SK-N-SH (cell line): ENCODE measurements at regions not wholly inside any gene's neighbourhood (a gene's known extent, or its start where the extent isn't known, plus 50 kb on each side); places are given as distances from the start of the nearest gene placed in this dataset.

Experiments
- EP300 ChIP-seq, 2 experiments: IDR thresholded peaks; 2 replicates each; pipeline versions ENCODE4 v1.4.0 to v1.6.1; 2012; ENCODE audit warnings: borderline replicate concordance in 1 of 2, low read depth in 1 of 2, low read length in 1 of 2
- EZH2phosphoT487 ChIP-seq: fragments of 200-600 bp; sonication (generic); IDR thresholded peaks from 2 replicates; pipeline ENCODE4 v1.6.1; 2017; ENCODE audit warnings: low read depth, mixed run types, mild to moderate bottlenecking, antibody characterized with exemption, moderate library complexity, borderline replicate concordance
- FOXJ3 ChIP-seq: sonication (generic); formaldehyde crosslinking; IDR thresholded peaks from 2 replicates; pipeline ENCODE4 v1.5.1; 2020; ENCODE audit warnings: mild to moderate bottlenecking, missing genetic modification reagents
- GATA2 ChIP-seq: sonication (generic); formaldehyde crosslinking; IDR thresholded peaks from 2 replicates; pipeline ENCODE4 v1.5.0; 2020; ENCODE audit warnings: mild to moderate bottlenecking, missing genetic modification reagents
- NFIC ChIP-seq: IDR thresholded peaks from 2 replicates; pipeline ENCODE4 v1.4.0; 2012; ENCODE audit warnings: borderline replicate concordance
- SIN3A ChIP-seq: IDR thresholded peaks from 2 replicates; pipeline ENCODE4 v1.6.1; 2012; ENCODE audit warnings: low read depth, mild to moderate bottlenecking, low read length, moderate library complexity, borderline replicate concordance
- TCF12 ChIP-seq: IDR thresholded peaks from 2 replicates; pipeline ENCODE4 v1.4.0; 2012
- TF ChIP-seq, protein P1 (sequence below): fragments of 200-600 bp; sonication (generic); IDR thresholded peaks from 2 replicates; pipeline ENCODE4 v1.6.1; 2017; ENCODE audit warnings: antibody characterized with exemption, mild to moderate bottlenecking, moderate library complexity
- TF ChIP-seq, protein P2 (sequence below): IDR thresholded peaks from 2 replicates; pipeline ENCODE4 v1.6.1; 2012; ENCODE audit warnings: mild to moderate bottlenecking, low read depth, low read length, moderate library complexity

DNA sequence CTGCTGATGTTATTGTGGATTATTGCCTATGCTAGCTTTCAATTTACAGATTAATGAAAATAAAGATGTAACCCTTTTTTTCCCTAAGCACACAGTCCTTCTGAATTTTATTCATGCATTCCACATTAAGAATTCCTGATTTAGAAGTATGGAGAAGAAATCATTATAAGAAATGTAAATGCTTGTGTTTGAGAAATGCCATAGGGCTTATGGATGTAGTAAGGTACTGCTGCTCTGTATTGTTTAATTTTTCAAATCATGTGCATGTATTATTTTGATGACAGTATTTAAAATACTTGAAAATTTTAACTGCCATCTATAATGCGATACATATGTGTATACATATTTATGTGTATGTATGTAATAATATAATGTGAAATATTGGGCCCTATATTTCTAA lies 167.1 kb upstream of the SOX5 start:
- TF ChIP-seq EP300 (IDR thresholded peaks at IDR 0.05; ENCODE audit: borderline replicate concordance in 1 of 2, low read depth in 1 of 2, low read length in 1 of 2): no peak
- no peak for TF ChIP-seq NFIC
- no peak for TF ChIP-seq EZH2phosphoT487
- TF ChIP-seq, protein P1, sequence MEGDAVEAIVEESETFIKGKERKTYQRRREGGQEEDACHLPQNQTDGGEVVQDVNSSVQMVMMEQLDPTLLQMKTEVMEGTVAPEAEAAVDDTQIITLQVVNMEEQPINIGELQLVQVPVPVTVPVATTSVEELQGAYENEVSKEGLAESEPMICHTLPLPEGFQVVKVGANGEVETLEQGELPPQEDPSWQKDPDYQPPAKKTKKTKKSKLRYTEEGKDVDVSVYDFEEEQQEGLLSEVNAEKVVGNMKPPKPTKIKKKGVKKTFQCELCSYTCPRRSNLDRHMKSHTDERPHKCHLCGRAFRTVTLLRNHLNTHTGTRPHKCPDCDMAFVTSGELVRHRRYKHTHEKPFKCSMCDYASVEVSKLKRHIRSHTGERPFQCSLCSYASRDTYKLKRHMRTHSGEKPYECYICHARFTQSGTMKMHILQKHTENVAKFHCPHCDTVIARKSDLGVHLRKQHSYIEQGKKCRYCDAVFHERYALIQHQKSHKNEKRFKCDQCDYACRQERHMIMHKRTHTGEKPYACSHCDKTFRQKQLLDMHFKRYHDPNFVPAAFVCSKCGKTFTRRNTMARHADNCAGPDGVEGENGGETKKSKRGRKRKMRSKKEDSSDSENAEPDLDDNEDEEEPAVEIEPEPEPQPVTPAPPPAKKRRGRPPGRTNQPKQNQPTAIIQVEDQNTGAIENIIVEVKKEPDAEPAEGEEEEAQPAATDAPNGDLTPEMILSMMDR: no peak
- TF ChIP-seq, protein P2, sequence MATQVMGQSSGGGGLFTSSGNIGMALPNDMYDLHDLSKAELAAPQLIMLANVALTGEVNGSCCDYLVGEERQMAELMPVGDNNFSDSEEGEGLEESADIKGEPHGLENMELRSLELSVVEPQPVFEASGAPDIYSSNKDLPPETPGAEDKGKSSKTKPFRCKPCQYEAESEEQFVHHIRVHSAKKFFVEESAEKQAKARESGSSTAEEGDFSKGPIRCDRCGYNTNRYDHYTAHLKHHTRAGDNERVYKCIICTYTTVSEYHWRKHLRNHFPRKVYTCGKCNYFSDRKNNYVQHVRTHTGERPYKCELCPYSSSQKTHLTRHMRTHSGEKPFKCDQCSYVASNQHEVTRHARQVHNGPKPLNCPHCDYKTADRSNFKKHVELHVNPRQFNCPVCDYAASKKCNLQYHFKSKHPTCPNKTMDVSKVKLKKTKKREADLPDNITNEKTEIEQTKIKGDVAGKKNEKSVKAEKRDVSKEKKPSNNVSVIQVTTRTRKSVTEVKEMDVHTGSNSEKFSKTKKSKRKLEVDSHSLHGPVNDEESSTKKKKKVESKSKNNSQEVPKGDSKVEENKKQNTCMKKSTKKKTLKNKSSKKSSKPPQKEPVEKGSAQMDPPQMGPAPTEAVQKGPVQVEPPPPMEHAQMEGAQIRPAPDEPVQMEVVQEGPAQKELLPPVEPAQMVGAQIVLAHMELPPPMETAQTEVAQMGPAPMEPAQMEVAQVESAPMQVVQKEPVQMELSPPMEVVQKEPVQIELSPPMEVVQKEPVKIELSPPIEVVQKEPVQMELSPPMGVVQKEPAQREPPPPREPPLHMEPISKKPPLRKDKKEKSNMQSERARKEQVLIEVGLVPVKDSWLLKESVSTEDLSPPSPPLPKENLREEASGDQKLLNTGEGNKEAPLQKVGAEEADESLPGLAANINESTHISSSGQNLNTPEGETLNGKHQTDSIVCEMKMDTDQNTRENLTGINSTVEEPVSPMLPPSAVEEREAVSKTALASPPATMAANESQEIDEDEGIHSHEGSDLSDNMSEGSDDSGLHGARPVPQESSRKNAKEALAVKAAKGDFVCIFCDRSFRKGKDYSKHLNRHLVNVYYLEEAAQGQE: no peak
- TF ChIP-seq TCF12: no peak
- no peak for TF ChIP-seq SIN3A
- TF ChIP-seq FOXJ3 (CRISPR knock-in tag): no peak
- TF ChIP-seq GATA2: no peak
